ENCODE measurements at regions not wholly inside any gene's neighbourhood (a gene's known extent, or its start where the extent isn't known, plus 50 kb on each side); places are given as distances from the start of the nearest gene placed in this dataset.

DNA sequence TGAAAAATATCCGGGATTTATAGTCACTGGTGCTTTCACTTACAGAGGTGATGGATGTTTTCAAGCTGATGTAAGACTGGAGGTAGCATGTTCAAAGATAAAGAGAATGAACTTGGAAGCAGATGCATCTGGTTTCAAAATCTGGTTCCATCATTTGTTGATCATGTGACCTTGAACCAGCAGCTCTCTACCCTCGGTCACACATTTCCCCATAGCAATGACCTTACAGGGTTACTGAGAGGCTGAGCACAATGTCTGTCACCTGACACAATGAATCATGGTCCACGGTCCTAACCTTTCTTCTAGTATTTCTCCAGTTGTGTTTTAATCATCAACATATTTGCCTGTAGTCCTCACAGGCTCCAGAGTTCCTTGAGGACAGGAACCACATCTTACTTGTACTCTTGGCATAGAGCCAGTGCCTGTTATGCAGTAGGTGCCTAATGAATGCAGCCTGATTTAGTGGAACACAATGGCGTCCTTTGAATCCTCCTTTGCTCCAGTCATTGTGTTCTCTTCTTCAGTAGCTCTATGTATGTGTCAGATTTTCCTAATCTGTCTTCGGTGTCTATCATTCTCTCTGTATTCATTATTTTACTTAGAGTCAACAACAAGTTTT lies 667.3 kb downstream of the PTPRU start:
- H3K27ac ChIP-seq (ENCODE audit: low read length) = no peak overlapping the region
- H3K27me3 ChIP-seq (ENCODE audit: insufficient read depth, low read length) = no peaks in the 10 kb centered on the region
- H3K4me1 ChIP-seq (ENCODE audit: insufficient read depth, low read length) = peaks cover 7% of the 10 kb centered on the region; the same call in 1 of the 2 replicates
- no peaks in the 10 kb centered on the region for H3K36me3 ChIP-seq (ENCODE audit: insufficient read depth, low read depth, low read length)
- no peak overlapping the region for H3K4me3 ChIP-seq (ENCODE audit: low read length)
- no peak overlapping the region for H3K9ac ChIP-seq (ENCODE audit: low read depth, low read length)
- H3K9me3 ChIP-seq (ENCODE audit: insufficient read depth, low read depth, low read length) = no peaks in the 10 kb centered on the region

DNA sequence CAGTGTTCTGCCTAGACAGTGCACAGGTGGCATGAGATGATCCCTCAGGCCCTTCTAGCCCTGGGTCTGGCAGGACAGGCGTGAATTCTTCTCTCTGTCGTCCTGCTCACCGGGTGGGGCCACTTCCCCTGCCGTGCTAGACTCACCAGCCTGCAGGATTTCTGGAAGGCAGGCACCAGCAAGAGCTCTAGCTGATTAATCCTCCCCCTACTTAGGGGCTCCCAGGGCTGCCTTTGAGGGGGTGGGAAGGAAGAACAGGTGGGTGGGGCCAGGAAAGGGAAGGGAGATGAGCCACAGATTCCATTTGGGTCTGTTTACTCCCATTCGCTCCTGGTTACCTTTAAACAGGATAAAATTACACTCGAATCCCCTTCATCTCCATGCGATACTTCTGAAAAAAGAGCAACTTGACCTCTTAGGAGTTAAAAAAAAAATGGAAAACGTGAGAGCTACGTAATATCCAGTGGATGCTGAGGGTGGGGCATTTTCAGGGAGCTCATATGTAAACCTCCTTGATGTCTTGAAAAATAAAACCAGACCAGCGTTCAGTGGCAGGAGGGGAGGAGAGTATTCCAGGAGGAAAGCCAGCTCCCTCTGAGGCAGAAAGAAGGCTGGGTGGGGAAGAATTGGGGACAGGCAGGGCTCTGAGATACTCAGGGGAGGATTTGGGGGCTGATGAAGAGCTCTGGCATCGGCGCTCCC lies 665.5 kb downstream of the PTPRU start:
- peak overlapping the region; percentile 35; the same call in 1 of the 2 replicates for H3K4me3 ChIP-seq (ENCODE audit: low read length)
- no peaks in the 10 kb centered on the region for H3K27me3 ChIP-seq (ENCODE audit: insufficient read depth, low read length)
- H3K36me3 ChIP-seq (ENCODE audit: insufficient read depth, low read depth, low read length) = no peaks in the 10 kb centered on the region
- H3K4me1 ChIP-seq (ENCODE audit: insufficient read depth, low read length) = peaks cover 7% of the 10 kb centered on the region; the same call in 1 of the 2 replicates
- H3K9me3 ChIP-seq (ENCODE audit: insufficient read depth, low read depth, low read length) = no peaks in the 10 kb centered on the region
- no peak overlapping the region for H3K27ac ChIP-seq (ENCODE audit: low read length)
- H3K9ac ChIP-seq (ENCODE audit: low read depth, low read length) = no peak overlapping the region; the same call in 1 of the 2 replicates

DNA sequence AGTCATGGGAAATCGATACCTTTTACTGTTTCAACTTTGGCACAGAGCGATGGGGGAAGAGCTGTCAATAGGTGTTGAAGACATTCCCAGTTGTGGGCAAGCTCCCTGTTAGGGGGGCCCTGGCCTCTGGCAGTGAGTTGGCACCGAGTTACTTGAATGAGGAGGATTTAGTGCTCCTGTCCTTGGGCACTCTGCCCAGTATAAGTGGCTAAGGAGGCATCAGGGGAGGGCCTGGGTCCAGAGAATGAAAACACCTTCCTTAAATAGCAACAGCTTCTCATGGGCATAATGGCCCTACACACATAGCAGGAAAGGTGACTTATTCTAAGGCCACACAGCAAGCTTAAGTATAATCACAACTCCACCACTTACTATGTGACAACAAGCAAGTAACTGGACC lies 664.4 kb downstream of the PTPRU start:
- Histone ChIP-seq H3K27ac (ENCODE audit: low read length) (no peak overlapping the region), H3K4me3 (ENCODE audit: low read length) (no peak overlapping the region), H3K27me3 (ENCODE audit: insufficient read depth, low read length) (no peaks in the 10 kb centered on the region), H3K9ac (ENCODE audit: low read depth, low read length) (no peak overlapping the region), H3K9me3 (ENCODE audit: insufficient read depth, low read depth, low read length) (no peaks in the 10 kb centered on the region), H3K36me3 (ENCODE audit: insufficient read depth, low read depth, low read length) (no peaks in the 10 kb centered on the region), H3K4me1 (ENCODE audit: insufficient read depth, low read length) (peaks cover 7% of the 10 kb centered on the region; the same call in 1 of the 2 replicates)

DNA sequence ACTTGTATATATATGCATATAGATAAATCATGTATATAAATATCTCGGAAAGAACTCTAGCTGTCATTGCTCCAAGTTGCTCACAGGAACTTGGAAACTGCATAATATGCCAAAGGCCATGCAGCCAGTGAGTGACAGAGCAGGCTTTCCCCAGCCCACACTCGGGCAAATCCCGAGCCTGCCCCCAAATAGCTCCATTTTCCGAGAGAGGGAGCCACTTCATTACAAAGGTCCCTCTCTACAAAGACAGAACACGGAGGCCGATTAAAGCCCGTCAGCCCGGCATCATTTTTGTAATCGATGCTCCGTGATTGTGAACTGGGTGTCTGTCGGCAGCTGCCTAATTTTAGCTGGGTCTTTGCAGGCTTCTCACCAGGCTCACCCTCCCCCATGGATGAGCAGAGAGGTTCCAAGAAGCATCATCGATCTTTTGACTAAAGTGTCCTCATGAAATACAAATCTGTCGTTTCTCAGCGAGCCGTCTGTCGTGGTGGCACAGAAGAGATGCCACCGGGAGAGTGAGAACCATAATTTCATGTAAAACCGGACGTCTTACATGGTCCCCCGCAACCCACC lies 663.9 kb downstream of the PTPRU start:
- Histone ChIP-seq H3K36me3 (ENCODE audit: insufficient read depth, low read depth, low read length) (no peaks in the 10 kb centered on the region), H3K27ac (ENCODE audit: low read length) (no peak overlapping the region), H3K27me3 (ENCODE audit: insufficient read depth, low read length) (no peaks in the 10 kb centered on the region), H3K4me3 (ENCODE audit: low read length) (no peak overlapping the region), H3K9ac (ENCODE audit: low read depth, low read length) (no peak overlapping the region), H3K9me3 (ENCODE audit: insufficient read depth, low read depth, low read length) (no peaks in the 10 kb centered on the region), H3K4me1 (ENCODE audit: insufficient read depth, low read length) (peaks cover 7% of the 10 kb centered on the region; the same call in 1 of the 2 replicates)

DNA sequence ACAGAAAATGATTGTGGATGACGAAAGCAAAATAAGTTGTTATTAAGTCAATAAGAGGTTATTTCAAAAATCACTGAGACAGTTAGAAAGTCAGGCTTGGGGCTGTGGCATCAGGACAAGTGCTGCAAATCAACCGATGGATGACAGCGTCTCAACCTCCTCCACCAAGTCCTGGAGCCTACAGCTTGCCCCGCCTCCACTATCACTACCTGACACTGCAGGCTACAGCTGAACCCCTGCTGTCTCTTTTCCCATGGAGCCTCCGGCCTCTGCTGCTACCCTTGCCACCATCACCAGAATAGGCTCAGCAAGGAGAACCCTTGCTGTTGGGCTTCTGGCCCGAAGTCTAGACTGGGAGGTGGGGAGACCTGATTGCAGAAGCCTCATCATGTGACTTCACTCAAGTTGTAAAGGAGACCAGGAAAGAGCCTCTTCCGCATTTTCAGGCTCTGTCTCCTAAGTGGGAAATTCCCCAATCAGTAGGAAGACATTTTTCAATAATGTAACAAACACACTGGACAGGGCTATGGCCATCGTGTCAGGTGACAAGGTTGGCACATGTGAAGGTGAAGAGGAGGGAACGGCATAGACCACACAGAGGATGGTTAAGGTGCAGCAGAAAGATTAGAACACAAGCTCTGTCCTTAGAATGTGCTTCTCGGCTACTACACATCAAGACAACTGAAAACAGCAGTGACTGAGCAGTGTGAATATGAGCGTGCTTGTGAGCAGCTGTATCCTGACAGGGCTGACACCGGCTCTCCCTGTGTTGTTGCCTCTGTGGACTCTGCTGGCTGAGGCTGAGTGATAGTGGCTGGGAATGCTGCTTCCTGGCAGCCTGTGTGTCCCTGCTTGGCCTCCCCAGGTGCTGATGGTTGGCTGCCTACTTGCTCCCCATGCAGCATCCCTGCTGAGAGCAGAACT lies 660.7 kb downstream of the PTPRU start:
- H3K36me3 ChIP-seq (ENCODE audit: insufficient read depth, low read depth, low read length) = no peaks in the 10 kb centered on the region
- H3K27me3 ChIP-seq (ENCODE audit: insufficient read depth, low read length) = no peaks in the 10 kb centered on the region
- H3K4me1 ChIP-seq (ENCODE audit: insufficient read depth, low read length) = peaks cover 7% of the 10 kb centered on the region; the same call in 1 of the 2 replicates
- H3K4me3 ChIP-seq (ENCODE audit: low read length) = no peak overlapping the region
- H3K27ac ChIP-seq (ENCODE audit: low read length) = no peak overlapping the region
- no peaks in the 10 kb centered on the region for H3K9me3 ChIP-seq (ENCODE audit: insufficient read depth, low read depth, low read length)
- H3K9ac ChIP-seq (ENCODE audit: low read depth, low read length) = no peak overlapping the region

DNA sequence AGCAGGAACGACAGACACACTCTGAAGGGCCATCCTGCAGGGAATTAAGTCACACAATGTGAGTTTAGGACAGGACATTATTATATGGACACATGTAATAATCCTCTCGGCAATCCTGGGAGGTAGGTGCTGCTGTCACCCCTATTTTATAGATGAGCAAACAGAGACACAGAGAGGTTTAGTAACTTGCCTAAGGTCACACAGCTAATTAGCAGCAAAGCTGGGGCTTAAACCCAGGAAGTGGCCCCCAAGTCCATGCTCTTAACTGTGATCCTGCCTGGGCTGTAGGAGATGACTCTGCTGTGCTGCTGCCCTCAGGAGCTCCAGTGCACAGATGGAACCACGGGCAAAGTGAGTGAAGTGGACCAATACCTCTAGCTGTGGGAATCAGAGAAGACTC lies 660.0 kb downstream of the PTPRU start:
- Histone ChIP-seq H3K4me3 (ENCODE audit: low read length) (no peak overlapping the region), H3K27me3 (ENCODE audit: insufficient read depth, low read length) (no peaks in the 10 kb centered on the region), H3K27ac (ENCODE audit: low read length) (no peak overlapping the region), H3K36me3 (ENCODE audit: insufficient read depth, low read depth, low read length) (no peaks in the 10 kb centered on the region), H3K9ac (ENCODE audit: low read depth, low read length) (no peak overlapping the region), H3K4me1 (ENCODE audit: insufficient read depth, low read length) (peaks cover 3% of the 10 kb centered on the region; the same call in 1 of the 2 replicates), H3K9me3 (ENCODE audit: insufficient read depth, low read depth, low read length) (no peaks in the 10 kb centered on the region)

DNA sequence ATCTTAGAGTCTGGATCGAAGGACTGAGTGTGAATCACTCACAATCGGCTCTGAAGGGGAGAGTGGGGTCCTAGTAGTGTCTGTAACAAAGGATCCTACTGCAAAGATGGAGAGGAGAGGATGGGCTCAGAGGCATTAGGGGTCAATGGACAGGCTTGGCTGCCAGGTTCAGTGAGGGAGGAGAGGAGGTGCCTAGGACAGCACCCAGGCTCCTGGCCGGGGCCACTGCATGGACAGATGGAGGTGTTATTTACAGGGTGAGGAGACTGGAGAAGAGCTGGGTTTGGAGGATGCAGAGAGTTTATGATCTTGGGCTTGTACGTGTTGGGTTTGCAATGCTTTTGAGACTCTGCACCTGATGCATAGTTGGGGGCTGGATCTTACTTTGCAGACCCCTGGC lies 658.9 kb downstream of the PTPRU start:
- no peak overlapping the region for H3K4me3 ChIP-seq (ENCODE audit: low read length)
- no peaks in the 10 kb centered on the region for H3K9me3 ChIP-seq (ENCODE audit: insufficient read depth, low read depth, low read length)
- H3K27me3 ChIP-seq (ENCODE audit: insufficient read depth, low read length) = no peaks in the 10 kb centered on the region
- no peak overlapping the region for H3K27ac ChIP-seq (ENCODE audit: low read length)
- no peaks in the 10 kb centered on the region for H3K36me3 ChIP-seq (ENCODE audit: insufficient read depth, low read depth, low read length)
- no peak overlapping the region for H3K9ac ChIP-seq (ENCODE audit: low read depth, low read length)
- no peaks in the 10 kb centered on the region for H3K4me1 ChIP-seq (ENCODE audit: insufficient read depth, low read length)

DNA sequence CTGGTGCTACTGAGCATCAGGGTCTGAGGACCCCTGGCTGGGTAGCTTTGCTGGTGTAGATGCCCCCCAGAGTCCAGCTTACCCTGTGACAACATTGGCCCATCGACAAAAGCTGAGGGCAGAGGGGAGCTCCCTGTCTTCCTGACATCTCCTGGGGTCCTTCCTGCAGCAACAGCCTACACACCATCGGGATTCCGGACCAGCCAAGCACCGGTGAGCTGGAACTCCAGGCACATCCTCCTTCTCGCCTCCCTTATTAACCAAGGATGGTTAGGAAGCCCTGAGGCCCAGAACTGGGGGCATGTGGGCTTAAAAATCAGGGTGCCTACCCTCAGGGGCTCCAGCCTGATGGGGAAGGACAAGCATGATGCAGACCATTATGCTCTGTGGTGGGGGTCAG lies 658.0 kb downstream of the PTPRU start:
- no peaks in the 10 kb centered on the region for H3K36me3 ChIP-seq (ENCODE audit: insufficient read depth, low read depth, low read length)
- H3K27me3 ChIP-seq (ENCODE audit: insufficient read depth, low read length) = no peaks in the 10 kb centered on the region
- no peak overlapping the region for H3K4me3 ChIP-seq (ENCODE audit: low read length)
- H3K9me3 ChIP-seq (ENCODE audit: insufficient read depth, low read depth, low read length) = no peaks in the 10 kb centered on the region
- no peak overlapping the region for H3K27ac ChIP-seq (ENCODE audit: low read length)
- H3K4me1 ChIP-seq (ENCODE audit: insufficient read depth, low read length) = no peaks in the 10 kb centered on the region
- no peak overlapping the region for H3K9ac ChIP-seq (ENCODE audit: low read depth, low read length)

GRCh38 chr1:29893806-29894205 lies 657.5 kb downstream of the PTPRU start:
- Histone ChIP-seq H3K27me3 (ENCODE audit: insufficient read depth, low read length) (no peaks in the 10 kb centered on the region), H3K36me3 (ENCODE audit: insufficient read depth, low read depth, low read length) (no peaks in the 10 kb centered on the region), H3K4me1 (ENCODE audit: insufficient read depth, low read length) (no peaks in the 10 kb centered on the region), H3K4me3 (ENCODE audit: low read length) (no peak overlapping the region), H3K27ac (ENCODE audit: low read length) (no peak overlapping the region), H3K9me3 (ENCODE audit: insufficient read depth, low read depth, low read length) (no peaks in the 10 kb centered on the region), H3K9ac (ENCODE audit: low read depth, low read length) (no peak overlapping the region)

DNA sequence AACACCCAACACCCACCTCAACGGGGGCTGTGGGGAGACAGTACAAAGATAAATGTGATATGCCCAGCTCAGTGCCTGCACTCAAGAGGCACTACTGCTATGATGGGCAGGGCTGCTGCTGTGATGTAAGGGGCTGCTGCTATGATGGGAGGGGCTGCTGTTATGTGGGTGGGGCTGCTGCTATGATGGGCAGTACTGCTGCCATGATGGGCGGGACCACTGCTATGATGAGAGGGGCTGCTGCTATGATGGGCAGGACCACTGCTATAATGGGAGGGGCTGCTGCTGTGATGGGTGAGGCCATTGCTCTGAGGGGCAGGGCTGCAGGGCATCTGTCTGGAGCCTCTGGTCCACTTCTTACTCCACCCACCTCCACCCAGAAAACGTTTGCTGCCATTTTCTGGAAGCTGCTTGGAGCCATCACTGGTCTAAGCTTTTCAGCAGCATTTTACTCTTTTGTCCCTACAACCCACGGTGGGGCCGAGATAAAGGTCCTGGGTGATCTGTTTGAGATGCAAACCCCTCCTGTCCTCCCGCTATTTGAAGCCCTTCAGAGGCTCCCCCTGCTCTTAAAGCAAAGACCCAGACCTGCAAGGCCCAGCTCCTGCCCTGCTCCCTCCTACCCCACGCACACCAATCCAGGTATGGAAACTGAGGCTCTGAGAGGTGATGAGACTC lies 656.9 kb downstream of the PTPRU start:
- H3K9ac ChIP-seq (ENCODE audit: low read depth, low read length) = no peak overlapping the region
- no peak overlapping the region for H3K4me3 ChIP-seq (ENCODE audit: low read length)
- no peaks in the 10 kb centered on the region for H3K9me3 ChIP-seq (ENCODE audit: insufficient read depth, low read depth, low read length)
- no peaks in the 10 kb centered on the region for H3K27me3 ChIP-seq (ENCODE audit: insufficient read depth, low read length)
- no peaks in the 10 kb centered on the region for H3K4me1 ChIP-seq (ENCODE audit: insufficient read depth, low read length)
- H3K27ac ChIP-seq (ENCODE audit: low read length) = no peak overlapping the region
- H3K36me3 ChIP-seq (ENCODE audit: insufficient read depth, low read depth, low read length) = no peaks in the 10 kb centered on the region

GRCh38 chr1:29892247-29892646 lies 655.9 kb downstream of the PTPRU start:
- Histone ChIP-seq H3K9me3 (ENCODE audit: insufficient read depth, low read depth, low read length) (no peaks in the 10 kb centered on the region), H3K9ac (ENCODE audit: low read depth, low read length) (no peak overlapping the region), H3K36me3 (ENCODE audit: insufficient read depth, low read depth, low read length) (no peaks in the 10 kb centered on the region), H3K4me3 (ENCODE audit: low read length) (no peak overlapping the region), H3K27me3 (ENCODE audit: insufficient read depth, low read length) (no peaks in the 10 kb centered on the region), H3K27ac (ENCODE audit: low read length) (no peak overlapping the region), H3K4me1 (ENCODE audit: insufficient read depth, low read length) (no peaks in the 10 kb centered on the region)
